ENCODE measurements at regions not wholly inside any gene's neighbourhood (a gene's known extent, or its start where the extent isn't known, plus 50 kb on each side); places are given as distances from the start of the nearest gene placed in this dataset.

DNA sequence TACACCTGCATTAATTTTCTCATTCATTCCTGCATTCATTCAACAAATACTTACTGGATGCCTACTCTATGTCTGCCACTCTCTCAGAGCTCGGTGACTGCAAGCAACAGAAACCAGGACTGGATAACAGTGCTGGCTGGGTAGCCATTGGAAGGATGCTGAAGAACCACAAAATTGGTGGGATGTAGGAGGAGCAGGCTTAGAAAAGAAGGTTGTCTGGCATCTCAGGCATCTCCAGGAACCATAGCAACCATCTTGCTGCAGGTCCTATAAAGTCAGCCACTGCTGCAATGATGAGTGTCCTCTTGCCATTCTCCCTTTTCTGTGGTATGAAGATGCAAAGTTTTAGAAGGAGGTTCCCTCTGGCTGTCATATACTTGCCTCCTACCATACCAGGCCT lies 168.6 kb downstream of the FGF18 start:
- H3K27ac Mint-ChIP-seq, result no peak overlapping the region
- H3K27me3 Mint-ChIP-seq, result peaks cover 3% of the 10 kb centered on the region
- DNase-seq (no peak), ATAC-seq (ENCODE audit: low read depth) (no peak)
- TF ChIP-seq, protein P1, sequence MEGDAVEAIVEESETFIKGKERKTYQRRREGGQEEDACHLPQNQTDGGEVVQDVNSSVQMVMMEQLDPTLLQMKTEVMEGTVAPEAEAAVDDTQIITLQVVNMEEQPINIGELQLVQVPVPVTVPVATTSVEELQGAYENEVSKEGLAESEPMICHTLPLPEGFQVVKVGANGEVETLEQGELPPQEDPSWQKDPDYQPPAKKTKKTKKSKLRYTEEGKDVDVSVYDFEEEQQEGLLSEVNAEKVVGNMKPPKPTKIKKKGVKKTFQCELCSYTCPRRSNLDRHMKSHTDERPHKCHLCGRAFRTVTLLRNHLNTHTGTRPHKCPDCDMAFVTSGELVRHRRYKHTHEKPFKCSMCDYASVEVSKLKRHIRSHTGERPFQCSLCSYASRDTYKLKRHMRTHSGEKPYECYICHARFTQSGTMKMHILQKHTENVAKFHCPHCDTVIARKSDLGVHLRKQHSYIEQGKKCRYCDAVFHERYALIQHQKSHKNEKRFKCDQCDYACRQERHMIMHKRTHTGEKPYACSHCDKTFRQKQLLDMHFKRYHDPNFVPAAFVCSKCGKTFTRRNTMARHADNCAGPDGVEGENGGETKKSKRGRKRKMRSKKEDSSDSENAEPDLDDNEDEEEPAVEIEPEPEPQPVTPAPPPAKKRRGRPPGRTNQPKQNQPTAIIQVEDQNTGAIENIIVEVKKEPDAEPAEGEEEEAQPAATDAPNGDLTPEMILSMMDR (IDR thresholded peaks at IDR 0.05), result no peak
- no peaks in the 10 kb centered on the region for H3K9me3 Mint-ChIP-seq
- intact Hi-C loops (cut with micrococcal nuclease), result no loop called here
- no peaks in the 10 kb centered on the region for H3K36me3 Mint-ChIP-seq (ENCODE audit: low read depth)
- no peaks in the 10 kb centered on the region for H3K4me1 Mint-ChIP-seq
- no peak overlapping the region for H3K4me3 Mint-ChIP-seq
- CTCF ChIA-PET, result no interaction called here
- POLR2A ChIA-PET, result no interaction called here

DNA sequence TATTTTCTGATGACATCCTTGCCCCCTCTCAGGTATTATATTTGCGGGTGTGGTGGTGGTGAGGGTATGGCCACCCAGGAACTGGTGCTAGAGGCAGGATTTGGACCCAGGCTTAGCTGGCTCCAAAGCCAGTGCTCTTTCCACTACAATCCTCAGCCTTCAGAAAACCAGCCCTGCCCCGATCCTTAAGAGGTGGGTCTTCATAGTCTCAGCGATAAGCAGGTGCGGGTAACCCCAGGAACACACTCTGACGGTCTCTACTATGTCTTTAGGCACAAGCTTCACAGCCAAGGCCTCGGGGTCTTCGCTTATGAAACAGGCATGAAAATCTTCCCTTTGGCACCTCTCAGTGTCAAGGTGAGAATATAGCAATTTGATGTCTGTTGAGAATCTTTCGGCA lies 169.3 kb downstream of the FGF18 start:
- H3K4me3 Mint-ChIP-seq, result no peak overlapping the region

DNA sequence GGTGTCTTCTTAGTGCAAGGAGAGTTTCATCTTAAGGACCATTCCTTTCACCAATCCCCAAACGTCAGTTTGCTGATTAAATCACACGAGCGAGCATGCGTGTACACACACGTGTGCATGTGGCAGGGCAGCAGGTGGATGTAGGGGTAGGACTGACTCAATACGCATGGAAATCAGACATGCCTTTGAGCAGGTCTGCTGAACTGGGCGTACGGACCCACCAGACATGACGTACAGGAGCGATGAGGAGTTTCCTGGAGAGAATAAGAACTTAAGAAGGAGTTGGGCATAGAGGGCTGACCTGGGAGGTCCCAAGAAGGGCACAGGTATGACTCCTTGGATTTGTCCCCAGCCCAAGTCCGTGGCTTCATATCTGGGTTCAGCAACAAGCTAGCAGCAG lies 170.0 kb downstream of the FGF18 start:
- ChIA-PET CTCF (no interaction called here), POLR2A (no interaction called here)
- TF ChIP-seq, protein P1 (IDR thresholded peaks at IDR 0.05), result no peak
- Mint-ChIP-seq H3K4me1 (no peaks in the 10 kb centered on the region), H3K9me3 (no peaks in the 10 kb centered on the region), H3K36me3 (ENCODE audit: low read depth) (no peaks in the 10 kb centered on the region), H3K27ac (no peak overlapping the region), H3K4me3 (no peak overlapping the region), H3K27me3 (no peaks in the 10 kb centered on the region)
- no peak for DNase-seq
- intact Hi-C loops (cut with micrococcal nuclease), result no loop called here
- ATAC-seq (ENCODE audit: low read depth), result no peak

More for the DNA sequence above, 169.3 kb downstream of the FGF18 start:
- Mint-ChIP-seq H3K36me3 (ENCODE audit: low read depth) (no peaks in the 10 kb centered on the region), H3K27ac (no peak overlapping the region), H3K9me3 (no peaks in the 10 kb centered on the region), H3K27me3 (peaks cover 2% of the 10 kb centered on the region), H3K4me1 (no peaks in the 10 kb centered on the region)
- DNase-seq, result no peak
- ChIA-PET POLR2A (no interaction called here), CTCF (no interaction called here)
- intact Hi-C loops (cut with micrococcal nuclease), result no loop called here
- TF ChIP-seq, protein P1 (IDR thresholded peaks at IDR 0.05), result no peak
- no peak for ATAC-seq (ENCODE audit: low read depth)

DNA sequence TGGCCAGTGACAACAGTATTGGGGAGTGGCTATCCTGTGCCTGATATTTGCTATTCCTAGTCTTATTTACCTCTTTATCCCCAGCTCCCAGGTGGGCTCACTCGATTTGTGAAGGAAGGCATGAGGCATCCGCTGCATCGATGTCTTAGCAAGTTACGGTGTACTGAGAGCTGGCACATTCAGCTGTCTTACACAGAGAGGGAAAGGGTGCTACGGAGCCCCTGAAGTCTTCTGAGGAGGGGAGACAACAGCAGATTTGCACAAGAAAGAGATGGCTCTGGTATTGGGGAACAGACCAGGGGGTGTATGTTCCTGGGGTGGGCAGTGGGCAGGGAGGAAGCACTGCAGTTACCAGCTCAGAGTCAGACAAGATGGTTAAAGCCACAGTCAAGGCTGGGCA lies 172.6 kb downstream of the FGF18 start:
- POLR2A ChIA-PET, result no interaction called here
- TF ChIP-seq, protein P1 (IDR thresholded peaks at IDR 0.05), result no peak
- no peak overlapping the region for H3K4me3 Mint-ChIP-seq
- DNase-seq, result no peak
- H3K36me3 Mint-ChIP-seq (ENCODE audit: low read depth), result no peaks in the 10 kb centered on the region
- CTCF ChIA-PET, result no interaction called here
- no peak for ATAC-seq (ENCODE audit: low read depth)
- H3K4me1 Mint-ChIP-seq, result no peaks in the 10 kb centered on the region
- H3K27ac Mint-ChIP-seq, result no peak overlapping the region
- intact Hi-C loops (cut with micrococcal nuclease), result no loop called here
- H3K9me3 Mint-ChIP-seq, result peaks cover 3% of the 10 kb centered on the region
- peaks cover 3% of the 10 kb centered on the region for H3K27me3 Mint-ChIP-seq

DNA sequence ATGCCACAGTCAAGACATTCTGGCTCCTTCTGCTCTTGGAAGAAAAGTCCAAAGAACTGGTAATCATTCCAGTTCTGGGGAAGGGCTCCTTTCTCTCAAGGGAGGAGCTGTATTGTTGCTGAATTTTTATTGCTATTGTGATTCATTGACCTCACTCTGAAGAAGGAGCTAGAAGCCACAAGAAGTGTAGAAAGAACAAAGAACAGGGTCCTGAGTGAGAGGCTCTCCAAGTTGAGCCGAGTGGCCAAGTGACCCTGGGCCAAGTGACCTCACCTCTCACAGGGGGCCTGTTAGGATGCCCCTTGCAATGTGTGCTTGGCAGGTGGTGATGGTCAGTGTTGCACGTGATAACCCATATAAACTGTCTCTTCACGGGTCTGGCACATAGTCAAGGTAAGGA lies 173.3 kb downstream of the FGF18 start:
- Mint-ChIP-seq H3K4me1 (no peaks in the 10 kb centered on the region), H3K9me3 (peaks cover 3% of the 10 kb centered on the region), H3K27me3 (peaks cover 3% of the 10 kb centered on the region), H3K36me3 (ENCODE audit: low read depth) (no peaks in the 10 kb centered on the region), H3K4me3 (no peak overlapping the region), H3K27ac (no peak overlapping the region)
- CTCF ChIA-PET, result no interaction called here
- ATAC-seq (ENCODE audit: low read depth) (no peak), DNase-seq (no peak)
- POLR2A ChIA-PET, result no interaction called here
- TF ChIP-seq, protein P1 (IDR thresholded peaks at IDR 0.05), result no peak
- intact Hi-C loops (cut with micrococcal nuclease), result no loop called here

Data from activated B cell treated with CpG ODN at 0.5 μM for 24 hours (primary cell).